HEK293 (cell line): ENCODE measurements at regions not wholly inside any gene's neighbourhood (a gene's known extent, or its start where the extent isn't known, plus 50 kb on each side); places are given as distances from the start of the nearest gene placed in this dataset.

Source experiments
- CTCF ChIA-PET: fragments of 350-600 bp; formaldehyde crosslinking; extraction: SDS; loops from one replicate; lab custom pipeline; 2021; ENCODE audit warnings: antibody characterized with exemption; lab: Yijun Ruan, JAX
- POLR2A ChIA-PET: fragments of 300-600 bp; formaldehyde crosslinking; extraction: SDS; loops from one replicate; lab custom pipeline; 2020; ENCODE audit warnings: antibody characterized with exemption, inconsistent platforms; lab: Yijun Ruan, JAX
- H3K27ac ChIP-seq: fragments of 200-500 bp; sonication (Bioruptor generic); 2 replicates; pipeline ENCODE4 v1.5.1; 2014; ENCODE audit warnings: low read depth, low read length, control low read depth, inconsistent platforms; ENCODE audit errors: extremely low read depth
- H3K36me3 ChIP-seq, 2 experiments: fragments of 200-500 bp in 1 of 2; sonication (Bioruptor generic) in 1 of 2; 1 replicate in 1 of 2; 2 replicates in 1 of 2; pipeline ENCODE4 v1.5.1; 2014 to 2017; ENCODE audit warnings: inconsistent platforms in 2 of 2, low read length in 2 of 2; ENCODE audit not compliant: control insufficient read depth in 2 of 2, insufficient read depth in 1 of 2
- H3K4me1 ChIP-seq: fragments of 200-500 bp; sonication (Bioruptor generic); 2 replicates; pipeline ENCODE4 v1.5.1; 2014; ENCODE audit warnings: mild to moderate bottlenecking, low read length, inconsistent platforms; ENCODE audit not compliant: control insufficient read depth, insufficient read depth
- H3K4me3 ChIP-seq: 2 replicates; pipeline ENCODE4 v1.5.1; 2011; ENCODE audit warnings: low read depth, mild to moderate bottlenecking, control low read depth, low read length, moderate library complexity
- H3K9me3 ChIP-seq: fragments of 200-500 bp; sonication (Bioruptor generic); 2 replicates; pipeline ENCODE4 v1.5.1; 2014; ENCODE audit warnings: low read depth, low read length, inconsistent platforms; ENCODE audit not compliant: control insufficient read depth, insufficient read depth
- KLF17 ChIP-seq: fragments of 450-650 bp; formaldehyde crosslinking; IDR thresholded peaks from 2 replicates; pipeline ENCODE4 v1.5.1; 2016; ENCODE audit warnings: missing biosample characterization, missing genetic modification characterization
- KLF7 ChIP-seq: fragments of 450-650 bp; formaldehyde crosslinking; IDR thresholded peaks from 2 replicates; pipeline ENCODE4 v1.5.1; 2016; ENCODE audit warnings: missing biosample characterization, missing genetic modification characterization, borderline replicate concordance
- MEIS1 ChIP-seq: sonication (generic); formaldehyde crosslinking; IDR thresholded peaks from 2 replicates; pipeline ENCODE4 v1.8.1; 2022; ENCODE audit warnings: missing genetic modification reagents, mild to moderate bottlenecking, borderline replicate concordance
- PRDM10 ChIP-seq: fragments of 450-650 bp; formaldehyde crosslinking; IDR thresholded peaks from 2 replicates; pipeline ENCODE4 v1.5.1; 2016; ENCODE audit warnings: missing biosample characterization, missing genetic modification characterization
- REST ChIP-seq: fragments of 450-650 bp; formaldehyde crosslinking; IDR thresholded peaks from 2 replicates; pipeline ENCODE4 v1.5.1; 2016; ENCODE audit warnings: missing biosample characterization, missing genetic modification characterization
- SP3 ChIP-seq: fragments of 450-650 bp; formaldehyde crosslinking; IDR thresholded peaks from 2 replicates; pipeline ENCODE4 v1.5.1; 2016; ENCODE audit warnings: missing biosample characterization, missing genetic modification characterization
- WT1 ChIP-seq: fragments of 450-650 bp; formaldehyde crosslinking; IDR thresholded peaks from 2 replicates; pipeline ENCODE4 v1.5.1; 2016; ENCODE audit warnings: missing biosample characterization, missing genetic modification characterization
- ZBTB20 ChIP-seq: fragments of 450-650 bp; formaldehyde crosslinking; IDR thresholded peaks from 2 replicates; pipeline ENCODE4 v1.5.1; 2016; ENCODE audit warnings: missing biosample characterization, missing genetic modification characterization
- ZFP3 ChIP-seq: fragments of 450-650 bp; formaldehyde crosslinking; IDR thresholded peaks from 2 replicates; pipeline ENCODE4 v1.5.1; 2016; ENCODE audit warnings: low read depth, missing biosample characterization, missing genetic modification characterization
- ZFP37 ChIP-seq: fragments of 450-650 bp; formaldehyde crosslinking; IDR thresholded peaks from 2 replicates; pipeline ENCODE4 v1.5.1; 2016; ENCODE audit warnings: missing biosample characterization, missing genetic modification characterization
- ZFP41 ChIP-seq: fragments of 450-650 bp; formaldehyde crosslinking; IDR thresholded peaks from 2 replicates; pipeline ENCODE4 v1.5.1; 2016; ENCODE audit warnings: missing biosample characterization, missing genetic modification characterization, borderline replicate concordance
- ZNF155 ChIP-seq: fragments of 450-650 bp; formaldehyde crosslinking; IDR thresholded peaks from 2 replicates; pipeline ENCODE4 v1.5.1; 2016; ENCODE audit warnings: missing biosample characterization, missing genetic modification characterization
- ZNF302 ChIP-seq: fragments of 450-650 bp; formaldehyde crosslinking; IDR thresholded peaks from 2 replicates; pipeline ENCODE4 v1.5.1; 2016; ENCODE audit warnings: missing biosample characterization, missing genetic modification characterization, low read depth
- ZNF341 ChIP-seq: fragments of 450-650 bp; formaldehyde crosslinking; IDR thresholded peaks from 2 replicates; pipeline ENCODE4; 2016; ENCODE audit warnings: low read depth, missing biosample characterization, missing genetic modification characterization
- ZNF416 ChIP-seq: fragments of 450-650 bp; formaldehyde crosslinking; IDR thresholded peaks from 2 replicates; pipeline ENCODE4 v1.5.1; 2016; ENCODE audit warnings: missing biosample characterization, missing genetic modification characterization
- ZNF529 ChIP-seq: fragments of 450-650 bp; formaldehyde crosslinking; IDR thresholded peaks from 2 replicates; pipeline ENCODE4 v1.5.1; 2017; ENCODE audit warnings: missing genetic modification characterization, missing biosample characterization; ENCODE audit not compliant: insufficient replicate concordance
- ZNF555 ChIP-seq: fragments of 450-650 bp; formaldehyde crosslinking; conservative IDR thresholded peaks from 2 replicates; pipeline ENCODE4 v1.5.1; 2017; ENCODE audit warnings: missing biosample characterization, mild to moderate bottlenecking, missing genetic modification characterization, inconsistent platforms
- ZNF558 ChIP-seq: fragments of 450-650 bp; formaldehyde crosslinking; IDR thresholded peaks from 2 replicates; pipeline ENCODE4 v1.5.1; 2016; ENCODE audit warnings: missing biosample characterization, missing genetic modification characterization
- ZNF561 ChIP-seq: fragments of 450-650 bp; IDR thresholded peaks from 2 replicates; pipeline ENCODE4 v1.5.1; 2018; ENCODE audit warnings: missing biosample characterization, missing genetic modification characterization, borderline replicate concordance
- ZNF645 ChIP-seq: fragments of 450-650 bp; formaldehyde crosslinking; IDR thresholded peaks from 2 replicates; pipeline ENCODE4; 2016; ENCODE audit warnings: missing biosample characterization, missing genetic modification characterization
- ZNF747 ChIP-seq: fragments of 450-650 bp; formaldehyde crosslinking; IDR thresholded peaks from 2 replicates; pipeline ENCODE4 v1.5.1; 2016; ENCODE audit warnings: missing biosample characterization, missing genetic modification characterization
- ZNF830 ChIP-seq: fragments of 450-650 bp; IDR thresholded peaks from 2 replicates; pipeline ENCODE4 v1.5.0; 2018; ENCODE audit warnings: missing biosample characterization, missing genetic modification characterization, low read depth, mild to moderate bottlenecking, moderate library complexity

GRCh38 chr17:15124264-15124595, 140.9 kb downstream of the PMP22 start:
- no peak for TF ChIP-seq ZFP41 (tag by site-specific recombination)
- TF ChIP-seq ZNF555 (tag by site-specific recombination): no peak
- TF ChIP-seq, all 188 proteins: peak for 0
- Histone ChIP-seq H3K36me3 (no peaks in the 10 kb centered on the region), H3K4me1 (no peaks in the 10 kb centered on the region), H3K4me3 (no peak overlapping the region), H3K27ac (no peak overlapping the region), H3K9me3 (no peaks in the 10 kb centered on the region)
- POLR2A ChIA-PET: no interaction called here
- CTCF ChIA-PET: no interaction called here

- ChIA-PET POLR2A (interaction anchor here (1.0 kb wide), 1 partner anchor 14 kb away, joined by 3 read pairs; no protein-coding TSS in a partner anchor), CTCF (no interaction called here)
- Histone ChIP-seq H3K4me3 (no peak overlapping the region), H3K27ac (no peak overlapping the region), H3K36me3 (no peaks in the 10 kb centered on the region), H3K9me3 (no peaks in the 10 kb centered on the region), H3K4me1 (no peaks in the 10 kb centered on the region)
- no peak for TF ChIP-seq MEIS1 (CRISPR knock-in tag)
- no peak for TF ChIP-seq ZNF645
- no peak for TF ChIP-seq KLF7 (tag by site-specific recombination)
- no peak for TF ChIP-seq ZNF830 (tag by site-specific recombination)
- no peak for TF ChIP-seq ZFP41 (tag by site-specific recombination)
- no peak for TF ChIP-seq WT1 (tag by site-specific recombination)
- no peak for TF ChIP-seq ZNF341
- no peak for TF ChIP-seq ZNF561
- TF ChIP-seq ZNF529 (tag by site-specific recombination): no peak
- TF ChIP-seq REST (tag by site-specific recombination): no peak
- TF ChIP-seq PRDM10 (tag by site-specific recombination): no peak
Measured at GRCh38 chr17:15123593-15124263, 141.4 kb downstream of the PMP22 start.

GRCh38 chr17:15122857-15123256, 142.3 kb downstream of the PMP22 start:
- CTCF ChIA-PET: no interaction called here
- TF ChIP-seq ZBTB20: no peak
- TF ChIP-seq ZNF558 (tag by site-specific recombination): no peak
- TF ChIP-seq KLF17 (tag by site-specific recombination): no peak
- no peak for TF ChIP-seq ZNF416 (tag by site-specific recombination)
- no peak for TF ChIP-seq ZNF155 (tag by site-specific recombination)
- no peak for TF ChIP-seq ZFP37 (tag by site-specific recombination)
- no peak for TF ChIP-seq SP3 (tag by site-specific recombination)
- TF ChIP-seq ZFP3 (tag by site-specific recombination): no peak
- no peak for TF ChIP-seq ZNF747
- no peak for TF ChIP-seq ZNF302 (tag by site-specific recombination)
- TF ChIP-seq, all 188 proteins: peak for 0
- Histone ChIP-seq H3K27ac (no peak overlapping the region), H3K36me3 (no peaks in the 10 kb centered on the region), H3K4me1 (no peaks in the 10 kb centered on the region), H3K9me3 (no peaks in the 10 kb centered on the region), H3K4me3 (no peak overlapping the region)
- POLR2A ChIA-PET: interaction anchor here (1.0 kb wide), 1 partner anchor 13 kb away, joined by 3 read pairs; no protein-coding TSS in a partner anchor
